Gastrocnemius medialis (tissue), 4 donors: ENCODE measurements at regions not wholly inside any gene's neighbourhood (a gene's known extent, or its start where the extent isn't known, plus 50 kb on each side); places are given as distances from the start of the nearest gene placed in this dataset.

Source experiments
- ATAC-seq, 2 donors: fragments of 150-250 bp; one replicate each; pipeline ENCODE4 v1.9.1; 2016
- DNase-seq, 2 donors: peaks; one replicate each; pipeline ENCODE4 v3.0.0-alpha.2; 2019
- H3K27ac ChIP-seq, 4 donors: fragments of 200-600 bp; sonication (generic); 1 replicate in 1 of 4; 2 replicates in 3 of 4; pipeline ENCODE4 v1.5.1; 2016 to 2018; ENCODE audit warnings: mild to moderate bottlenecking in 2 of 4, moderate library complexity in 1 of 4
- H3K27me3 ChIP-seq, 3 donors: fragments of 200-600 bp; sonication (generic) in 2 of 3; 1 replicate in 1 of 3; 2 replicates in 2 of 3; pipeline versions ENCODE4 v1.5.1 to v1.6.0; 2016 to 2019; ENCODE audit warnings: mild to moderate bottlenecking in 1 of 3, moderate library complexity in 1 of 3
- H3K36me3 ChIP-seq, 2 donors: fragments of 200-600 bp; sonication (generic) in 1 of 2; one replicate each; pipeline ENCODE4 v1.5.1; 2017 to 2018
- H3K4me1 ChIP-seq, 2 donors: fragments of 200-600 bp; sonication (generic) in 1 of 2; one replicate each; pipeline ENCODE4 v1.5.1; 2016 to 2017; ENCODE audit warnings: mild to moderate bottlenecking in 2 of 2
- H3K4me3 ChIP-seq, 4 donors: fragments of 200-600 bp; sonication (generic) in 3 of 4; 1 replicate in 1 of 4; 2 replicates in 3 of 4; pipeline ENCODE4 v1.5.1; 2016 to 2019; ENCODE audit warnings: mild to moderate bottlenecking in 2 of 4
- H3K9me3 ChIP-seq, 3 donors: fragments of 200-600 bp; sonication (generic) in 2 of 3; 1 replicate in 1 of 3; 2 replicates in 2 of 3; pipeline ENCODE4 v1.5.1; 2016 to 2019
- POLR2A ChIP-seq, 2 donors: fragments of 450-650 bp; IDR thresholded peaks; one replicate each; pipeline ENCODE4 v1.6.1; 2017; ENCODE audit warnings: antibody characterized with exemption in 2 of 2, mild to moderate bottlenecking in 2 of 2, moderate library complexity in 2 of 2
- in situ Hi-C, 4 donors: fragments of 200-750 bp; cut with MboI; loops; one replicate each; pipeline versions ENCODE4 v1.15.0 to v1.8.0; 2017; ENCODE audit warnings: low sequenced_read_pairs in 4 of 4
- intact Hi-C: fragments of 100-400 bp; cut with DNase I; formaldehyde crosslinking; loops from one replicate; pipeline ENCODE4 v1.15.1; 2023; ENCODE audit warnings: low total_unique reads
- TF ChIP-seq, protein P1 (sequence below), 5 experiments: fragments of 450-650 bp in 3 of 5; fragments of 200-600 bp in 2 of 5; sonication (generic) in 2 of 5; IDR thresholded peaks in 4 of 5; conservative IDR thresholded peaks in 1 of 5; 1 replicate in 4 of 5; 2 replicates in 1 of 5; pipeline ENCODE4 v1.5.1; 2016 to 2019; ENCODE audit warnings: antibody characterized with exemption in 5 of 5, mild to moderate bottlenecking in 3 of 5, moderate library complexity in 3 of 5

DNA sequence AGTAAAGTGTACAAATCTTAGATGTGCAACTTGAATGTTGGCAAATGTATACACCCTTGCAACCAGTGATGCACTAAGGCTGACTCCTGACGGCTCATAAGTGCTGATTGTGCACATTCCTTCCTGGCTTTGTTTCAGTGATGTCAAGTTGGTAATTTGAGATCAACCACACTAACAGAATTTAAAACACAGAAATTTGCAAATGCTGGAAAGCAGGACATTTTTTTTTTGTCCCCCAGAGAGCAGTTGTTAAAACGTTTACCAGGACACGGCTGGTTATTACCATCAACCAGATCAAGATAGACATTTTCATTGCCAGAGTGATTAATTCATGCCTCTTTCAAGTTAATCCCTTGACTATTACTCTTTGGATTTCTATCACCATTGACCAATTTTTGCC is 735.6 kb downstream of the RFPL4B start:
- Histone ChIP-seq H3K27ac (no peak overlapping the region), H3K27me3 (no peaks in the 10 kb centered on the region), H3K4me1 (no peaks in the 10 kb centered on the region), H3K4me3 (no peak overlapping the region), H3K36me3 (no peaks in the 10 kb centered on the region), H3K9me3 (no peaks in the 10 kb centered on the region)
- in situ Hi-C loops: no loop called here
- ATAC-seq: no peak
- no peak for DNase-seq
- intact Hi-C loops: no loop called here
- TF ChIP-seq, protein P1, sequence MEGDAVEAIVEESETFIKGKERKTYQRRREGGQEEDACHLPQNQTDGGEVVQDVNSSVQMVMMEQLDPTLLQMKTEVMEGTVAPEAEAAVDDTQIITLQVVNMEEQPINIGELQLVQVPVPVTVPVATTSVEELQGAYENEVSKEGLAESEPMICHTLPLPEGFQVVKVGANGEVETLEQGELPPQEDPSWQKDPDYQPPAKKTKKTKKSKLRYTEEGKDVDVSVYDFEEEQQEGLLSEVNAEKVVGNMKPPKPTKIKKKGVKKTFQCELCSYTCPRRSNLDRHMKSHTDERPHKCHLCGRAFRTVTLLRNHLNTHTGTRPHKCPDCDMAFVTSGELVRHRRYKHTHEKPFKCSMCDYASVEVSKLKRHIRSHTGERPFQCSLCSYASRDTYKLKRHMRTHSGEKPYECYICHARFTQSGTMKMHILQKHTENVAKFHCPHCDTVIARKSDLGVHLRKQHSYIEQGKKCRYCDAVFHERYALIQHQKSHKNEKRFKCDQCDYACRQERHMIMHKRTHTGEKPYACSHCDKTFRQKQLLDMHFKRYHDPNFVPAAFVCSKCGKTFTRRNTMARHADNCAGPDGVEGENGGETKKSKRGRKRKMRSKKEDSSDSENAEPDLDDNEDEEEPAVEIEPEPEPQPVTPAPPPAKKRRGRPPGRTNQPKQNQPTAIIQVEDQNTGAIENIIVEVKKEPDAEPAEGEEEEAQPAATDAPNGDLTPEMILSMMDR (IDR thresholded peaks at IDR 0.05 in 4 of 5, conservative IDR thresholded peaks at IDR 0.05 in 1 of 5): no peak
- TF ChIP-seq POLR2A (IDR thresholded peaks at IDR 0.05): no peak

DNA sequence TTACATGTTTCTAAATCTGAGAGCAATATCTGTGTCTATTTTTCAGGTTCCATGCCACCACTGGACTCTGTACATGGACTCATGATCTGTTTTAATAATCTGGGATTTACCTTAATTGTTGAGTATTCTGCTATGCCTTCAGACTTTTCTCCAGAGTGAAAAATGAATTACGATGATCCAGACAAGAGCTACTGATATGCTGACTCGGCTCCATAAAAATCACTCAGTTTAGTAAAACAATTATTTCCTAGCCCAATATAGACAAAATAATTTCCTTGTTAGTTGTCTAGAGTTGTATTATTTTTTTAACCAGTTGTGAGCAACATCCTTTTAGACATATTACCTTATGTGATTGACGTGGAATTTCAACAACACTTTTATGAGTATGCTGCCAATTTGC is 736.8 kb downstream of the RFPL4B start:
- Histone ChIP-seq H3K36me3 (no peaks in the 10 kb centered on the region), H3K27ac (no peak overlapping the region), H3K4me1 (no peaks in the 10 kb centered on the region), H3K27me3 (no peaks in the 10 kb centered on the region), H3K4me3 (no peak overlapping the region), H3K9me3 (no peaks in the 10 kb centered on the region)
- DNase-seq (no peak), ATAC-seq (no peak)
- TF ChIP-seq POLR2A (IDR thresholded peaks at IDR 0.05): no peak
- TF ChIP-seq, protein P1 (IDR thresholded peaks at IDR 0.05 in 4 of 5, conservative IDR thresholded peaks at IDR 0.05 in 1 of 5): no peak
- intact Hi-C loops: no loop called here
- in situ Hi-C loops: no loop called here

DNA sequence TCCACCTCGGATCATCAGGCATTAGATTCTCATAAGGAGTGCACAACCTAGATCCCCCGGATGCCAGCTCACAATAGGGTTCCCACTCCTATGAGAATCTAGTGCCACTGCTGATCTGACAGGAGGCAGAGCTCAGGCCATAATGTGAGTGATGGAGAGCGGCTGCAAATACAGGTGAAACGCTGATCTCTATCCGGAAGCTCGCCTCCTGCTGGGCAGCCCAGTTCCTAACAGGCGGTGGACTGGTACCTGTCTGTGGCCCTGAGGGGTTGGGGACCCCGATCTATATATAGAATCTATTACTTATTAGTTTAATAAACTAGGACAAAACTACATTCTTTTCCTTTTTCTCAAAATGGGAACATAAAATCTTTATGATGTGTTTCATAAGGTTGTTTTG is 741.9 kb downstream of the RFPL4B start:
- H3K27me3 ChIP-seq: no peaks in the 10 kb centered on the region
- no peaks in the 10 kb centered on the region for H3K4me1 ChIP-seq
- in situ Hi-C loops (no loop called here), intact Hi-C loops (no loop called here)
- no peaks in the 10 kb centered on the region for H3K36me3 ChIP-seq
- ATAC-seq (no peak), DNase-seq (no peak)
- no peaks in the 10 kb centered on the region for H3K9me3 ChIP-seq
- H3K4me3 ChIP-seq: no peak overlapping the region
- H3K27ac ChIP-seq: no peak overlapping the region
- TF ChIP-seq POLR2A (IDR thresholded peaks at IDR 0.05): no peak

DNA sequence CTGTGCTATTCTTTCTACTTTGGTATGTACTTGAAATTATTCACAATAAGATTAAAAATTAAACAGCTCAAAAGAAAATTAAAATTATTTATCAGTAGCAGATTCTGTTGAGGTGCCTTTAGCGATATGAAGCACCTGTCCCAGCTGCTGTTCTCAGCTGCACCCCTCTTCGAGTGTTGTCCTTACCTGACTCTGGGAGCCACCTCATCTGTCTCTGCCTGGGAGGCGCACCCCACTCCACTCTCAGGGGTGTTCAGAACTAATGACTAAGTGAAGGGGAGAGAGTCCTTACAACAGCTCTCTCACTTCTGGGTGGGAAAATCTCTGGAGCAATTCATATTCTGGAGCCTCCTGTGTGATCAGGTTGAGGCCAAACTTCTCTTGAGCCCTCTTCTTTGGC is 745.7 kb downstream of the RFPL4B start:
- Histone ChIP-seq H3K4me1 (no peaks in the 10 kb centered on the region), H3K4me3 (no peak overlapping the region), H3K27ac (no peak overlapping the region), H3K27me3 (no peaks in the 10 kb centered on the region), H3K36me3 (no peaks in the 10 kb centered on the region), H3K9me3 (no peaks in the 10 kb centered on the region)
- in situ Hi-C loops: no loop called here
- no peak for ATAC-seq
- intact Hi-C loops: no loop called here
- DNase-seq: no peak
- TF ChIP-seq, protein P1 (IDR thresholded peaks at IDR 0.05 in 4 of 5, conservative IDR thresholded peaks at IDR 0.05 in 1 of 5): no peak
- no peak for TF ChIP-seq POLR2A (IDR thresholded peaks at IDR 0.05)

DNA sequence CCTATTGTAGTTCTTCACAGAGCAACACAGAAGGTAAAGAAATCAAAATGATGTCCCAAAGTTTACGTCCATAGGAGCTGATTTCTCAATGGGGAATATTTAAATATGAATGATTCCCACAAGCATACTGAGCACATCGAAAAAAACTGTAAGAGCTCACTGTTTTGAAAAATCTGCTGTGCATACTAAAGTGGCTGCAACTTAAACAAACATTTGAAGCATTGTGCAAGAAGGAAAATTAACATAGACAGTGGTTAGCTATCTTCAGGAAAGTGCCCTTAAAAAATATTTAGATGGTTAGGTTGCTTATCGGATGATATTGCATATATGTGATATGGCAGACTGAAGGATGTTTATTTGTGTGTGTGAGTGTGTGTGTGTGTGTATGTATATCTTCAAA is 747.6 kb downstream of the RFPL4B start:
- Histone ChIP-seq H3K4me1 (no peaks in the 10 kb centered on the region), H3K27me3 (no peaks in the 10 kb centered on the region), H3K9me3 (no peaks in the 10 kb centered on the region), H3K36me3 (no peaks in the 10 kb centered on the region), H3K27ac (no peak overlapping the region), H3K4me3 (no peak overlapping the region)
- in situ Hi-C loops (no loop called here), intact Hi-C loops (no loop called here)
- ATAC-seq (no peak), DNase-seq (no peak)
- TF ChIP-seq, protein P1 (IDR thresholded peaks at IDR 0.05 in 4 of 5, conservative IDR thresholded peaks at IDR 0.05 in 1 of 5): no peak
- TF ChIP-seq POLR2A (IDR thresholded peaks at IDR 0.05): no peak
